Left kidney (tissue), 1 donor: ENCODE measurements at regions not wholly inside any gene's neighbourhood (a gene's known extent, or its start where the extent isn't known, plus 50 kb on each side); places are given as distances from the start of the nearest gene placed in this dataset.
"Not testable (repeated sequence)": the region's sequence is repeated elsewhere in the genome, so short reads cannot be mapped to it uniquely, and the experiment has no call there.

ENCODE experiments used
- DNase-seq: peaks from one replicate; pipeline ENCODE4 v3.0.0-alpha.2; 2013

DNA sequence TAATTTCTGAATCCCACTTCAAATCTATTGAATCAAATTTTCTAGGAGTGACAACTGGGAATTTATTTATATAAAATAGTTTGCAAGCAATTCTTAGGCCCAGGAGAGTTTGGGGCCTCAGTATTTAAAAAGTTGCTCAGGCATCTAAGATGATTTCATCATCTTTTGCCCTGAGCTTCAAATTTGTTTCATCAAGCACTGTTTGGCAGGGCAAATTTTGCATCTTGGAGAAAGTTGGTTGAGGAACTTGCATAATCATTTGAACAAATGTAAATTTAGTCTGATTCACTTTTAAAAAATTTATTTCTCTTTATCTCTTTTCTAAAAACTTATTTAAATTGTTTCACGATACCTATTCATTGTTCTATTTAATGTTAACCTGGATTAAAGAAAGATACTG, 702.8 kb downstream of the SI start:
- no peak for DNase-seq

DNA sequence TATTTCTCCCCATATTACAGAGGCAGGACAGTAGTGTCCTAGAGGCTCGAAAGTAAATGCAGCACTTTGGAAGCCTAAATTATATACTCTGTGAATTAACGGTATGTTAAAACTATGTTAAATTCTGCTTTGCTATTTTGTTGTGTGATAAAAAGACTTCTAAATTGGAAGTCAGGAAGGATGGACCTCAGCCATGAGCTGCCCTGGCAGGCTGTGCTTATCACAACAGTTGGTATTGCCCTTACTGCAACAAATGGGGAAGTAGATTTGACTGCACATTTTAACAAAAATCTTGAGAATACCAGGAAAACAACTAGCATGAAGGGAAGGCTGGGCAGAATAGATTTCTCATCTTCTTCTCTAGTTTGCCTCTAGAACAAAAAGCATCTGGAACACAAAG, 706.6 kb downstream of the SI start:
- DNase-seq: no peak

DNA sequence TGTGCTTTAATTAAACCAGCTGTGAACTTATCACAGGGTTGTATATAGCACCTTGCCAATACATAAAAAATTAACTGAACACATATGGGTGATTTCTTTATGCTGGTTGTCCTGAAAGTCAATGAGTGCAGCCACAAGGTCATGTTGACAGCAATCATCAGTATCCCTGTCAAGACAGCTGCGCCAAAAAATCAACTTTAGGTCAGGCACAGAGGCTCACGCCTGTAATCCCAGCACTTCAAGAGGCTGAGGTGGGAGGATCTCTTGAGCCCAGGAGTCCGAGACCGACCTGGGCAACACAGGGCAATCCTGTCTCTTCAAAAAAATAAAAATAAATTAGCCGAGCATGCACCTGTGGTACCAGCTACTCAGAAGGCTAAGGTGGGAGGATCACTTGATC, 707.3 kb downstream of the SI start:
- DNase-seq: no peak

DNA sequence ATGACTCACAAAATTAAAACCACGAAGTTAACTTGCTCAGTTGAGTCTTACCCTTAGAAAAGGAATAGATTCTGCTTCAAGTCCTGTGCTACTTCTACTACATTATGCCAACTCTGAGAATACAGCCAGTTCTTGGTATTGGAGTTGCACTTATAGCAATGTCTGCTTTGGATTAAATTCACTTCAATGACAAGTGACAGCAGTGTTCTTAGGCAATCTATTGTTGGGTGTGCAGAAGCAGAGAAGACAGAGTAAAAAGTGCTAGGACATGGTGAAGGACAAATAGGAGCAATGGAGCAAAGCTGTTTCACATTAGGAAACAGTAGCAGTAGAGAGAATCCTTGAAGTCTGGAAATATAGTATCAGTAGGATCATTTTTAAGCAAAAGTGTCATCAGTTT, 713.1 kb downstream of the SI start:
- no peak for DNase-seq

DNA sequence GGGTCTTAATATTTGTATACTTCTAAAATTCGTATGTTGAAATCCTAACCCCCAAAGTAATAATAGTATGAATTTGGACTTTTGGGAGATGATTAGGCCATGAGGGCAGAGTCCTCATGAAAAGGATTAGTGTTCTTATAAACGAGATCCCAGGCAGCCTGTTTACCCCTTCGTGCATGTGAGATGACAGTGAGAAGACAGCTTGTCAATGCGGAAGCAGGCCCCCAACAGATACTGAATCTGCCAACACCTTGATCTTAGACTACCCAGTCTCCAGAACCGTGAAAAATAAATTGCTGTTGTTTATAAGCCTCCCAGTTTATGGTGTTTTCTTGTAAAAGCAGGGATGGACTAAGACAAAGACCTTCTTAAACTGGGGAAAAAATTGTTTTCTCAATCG, 714.2 kb downstream of the SI start:
- no peak for DNase-seq

DNA sequence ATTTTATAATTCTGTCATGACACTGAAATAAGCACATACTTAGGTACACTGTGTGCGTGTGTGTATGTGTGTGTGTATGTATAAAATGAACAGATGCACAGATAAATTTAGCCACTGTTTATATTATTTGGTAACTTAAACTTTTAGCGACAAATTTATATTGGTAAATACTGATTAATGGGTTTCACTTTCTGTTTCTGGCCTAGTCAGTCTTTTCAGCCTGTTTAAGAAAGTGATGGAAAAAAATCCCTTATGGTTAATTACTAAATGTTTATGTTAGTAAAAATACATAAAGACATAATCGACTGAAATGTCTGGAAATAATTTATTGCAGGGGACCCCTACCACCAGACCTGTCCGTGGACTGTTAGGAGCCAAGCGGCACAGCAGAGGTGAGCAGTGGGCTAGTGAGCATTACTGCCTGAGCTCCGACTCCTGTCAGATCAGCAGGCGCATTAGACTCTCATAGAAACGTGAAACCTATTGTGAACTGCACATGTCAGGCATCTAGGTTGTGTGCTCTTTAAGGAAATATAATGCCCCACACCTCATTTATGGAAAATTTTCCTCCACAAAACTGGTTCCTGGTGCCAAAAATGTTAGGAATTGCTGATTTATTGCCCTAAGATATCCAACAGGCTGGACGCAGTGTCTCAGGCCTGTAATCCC, 717.4 kb downstream of the SI start:
- no peak for DNase-seq

DNA sequence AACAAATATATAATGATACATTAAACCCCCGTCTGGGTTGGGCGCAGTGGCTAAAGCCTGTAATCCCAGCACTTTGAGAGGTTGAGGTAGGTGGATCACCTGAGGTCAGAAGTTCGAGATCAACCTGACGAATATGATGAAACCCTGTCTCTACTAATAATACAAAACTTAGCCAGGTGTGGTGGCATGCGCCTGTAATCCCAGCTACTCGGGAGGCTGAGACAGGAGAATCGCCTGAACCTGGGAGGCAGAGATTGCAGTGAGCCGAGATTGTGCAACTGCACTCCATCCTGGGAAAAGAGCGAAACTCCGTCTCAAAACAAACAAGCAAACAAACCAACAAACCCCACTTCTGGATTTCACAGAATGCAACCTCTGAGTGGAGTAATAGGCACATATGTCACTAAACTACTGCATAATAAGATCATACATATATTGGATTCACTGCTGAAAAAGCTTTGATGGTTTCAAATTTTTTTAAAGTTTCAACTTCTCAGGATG, 718.2 kb downstream of the SI start:
- no peak for DNase-seq

DNA sequence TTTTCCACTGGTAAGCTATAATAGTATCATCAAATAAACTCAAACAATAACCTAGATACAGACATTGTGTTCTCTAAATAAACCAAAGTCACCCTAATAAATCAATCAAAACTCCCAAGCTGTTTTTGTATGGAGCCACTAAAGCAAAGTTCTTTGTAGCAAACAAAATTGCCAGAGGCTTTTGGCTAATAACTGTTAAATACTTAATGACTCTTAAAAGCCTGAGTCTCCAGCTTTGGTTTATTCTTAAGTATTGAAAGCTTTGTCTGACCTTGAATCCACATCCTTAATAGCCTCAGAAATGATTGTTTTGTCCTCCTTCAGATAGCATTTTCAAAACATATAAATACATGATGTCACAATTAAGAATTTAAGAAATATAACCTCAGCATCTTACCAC, 725.3 kb downstream of the SI start:
- DNase-seq: no peak

DNA sequence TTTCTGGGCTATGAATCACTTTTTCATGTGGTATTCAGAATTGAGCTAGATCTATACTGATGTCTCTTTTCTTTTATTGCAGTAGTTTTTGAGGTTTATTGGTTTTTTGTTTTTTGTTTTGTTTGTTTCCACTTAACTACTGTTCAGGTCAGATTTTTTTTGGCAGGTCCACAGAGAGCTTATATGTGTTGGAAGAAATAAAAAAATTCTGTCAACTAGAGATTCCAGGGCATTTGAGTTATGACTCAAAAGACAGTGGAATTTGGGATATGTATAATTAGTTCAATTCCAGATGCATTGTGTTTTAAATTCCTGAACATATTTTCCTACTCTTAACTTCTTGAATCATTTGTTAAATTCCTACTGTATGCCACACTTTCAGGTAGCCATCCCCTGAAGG, 727.2 kb downstream of the SI start:
- no peak for DNase-seq

DNA sequence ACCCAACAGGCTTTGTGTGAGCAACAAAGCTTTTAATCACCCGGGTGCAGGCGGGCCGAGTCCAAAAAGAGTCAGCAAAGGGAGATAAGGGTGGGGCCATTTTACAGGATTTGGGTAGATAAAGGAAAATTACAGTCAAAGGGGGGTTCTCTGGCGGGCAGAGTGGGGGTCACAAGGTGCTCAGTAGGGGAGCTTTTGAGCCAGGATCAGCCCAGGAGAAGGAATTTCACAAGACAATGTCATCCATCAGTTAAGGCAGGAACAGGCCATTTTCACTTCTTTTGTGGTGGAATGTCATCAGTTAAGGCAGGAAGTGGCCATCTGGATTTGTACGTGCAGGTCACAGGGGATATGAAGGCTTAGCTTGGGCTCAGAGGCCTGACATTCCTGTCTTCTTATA, 736.1 kb downstream of the SI start:
- not testable (repeated sequence) for DNase-seq

DNA sequence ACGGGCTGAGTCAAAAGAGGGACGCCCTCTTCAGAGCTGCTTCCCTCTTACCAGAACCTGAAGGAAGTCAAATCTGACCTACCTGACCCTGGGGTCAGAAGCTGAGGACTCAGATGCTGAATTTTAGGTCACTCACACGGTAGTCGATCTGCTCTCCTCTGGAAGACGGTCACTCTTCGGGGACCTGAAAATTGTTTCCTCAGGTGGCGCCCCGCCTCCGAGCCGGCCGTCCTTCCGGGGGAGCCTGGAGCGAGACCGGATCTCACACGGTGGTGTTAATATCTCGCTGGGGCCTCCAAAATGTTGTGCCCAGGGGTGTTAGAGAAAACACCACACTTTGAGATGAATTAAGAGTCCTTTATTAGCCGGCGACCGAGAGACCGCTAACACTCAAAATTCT, 737.2 kb downstream of the SI start:
- DNase-seq: no peak

DNA sequence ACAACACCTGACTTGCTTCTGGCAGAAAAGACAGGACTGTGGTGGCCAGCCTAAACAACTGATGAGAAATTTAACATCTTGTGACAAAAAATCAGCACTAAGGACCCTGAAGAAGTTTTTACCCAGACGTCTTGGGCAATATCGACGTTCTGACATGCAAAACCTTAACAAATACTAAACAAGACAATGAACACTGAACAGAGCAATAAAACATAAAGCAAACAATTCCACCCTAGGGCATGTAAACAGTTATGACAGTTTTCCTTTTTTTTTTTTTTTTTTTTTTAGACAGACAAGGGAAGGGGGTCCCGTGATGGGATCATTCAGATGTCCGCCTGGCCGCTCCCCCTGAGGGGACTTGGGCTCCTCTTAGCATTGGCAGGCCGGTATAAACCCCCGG, 738.0 kb downstream of the SI start:
- DNase-seq: no peak

DNA sequence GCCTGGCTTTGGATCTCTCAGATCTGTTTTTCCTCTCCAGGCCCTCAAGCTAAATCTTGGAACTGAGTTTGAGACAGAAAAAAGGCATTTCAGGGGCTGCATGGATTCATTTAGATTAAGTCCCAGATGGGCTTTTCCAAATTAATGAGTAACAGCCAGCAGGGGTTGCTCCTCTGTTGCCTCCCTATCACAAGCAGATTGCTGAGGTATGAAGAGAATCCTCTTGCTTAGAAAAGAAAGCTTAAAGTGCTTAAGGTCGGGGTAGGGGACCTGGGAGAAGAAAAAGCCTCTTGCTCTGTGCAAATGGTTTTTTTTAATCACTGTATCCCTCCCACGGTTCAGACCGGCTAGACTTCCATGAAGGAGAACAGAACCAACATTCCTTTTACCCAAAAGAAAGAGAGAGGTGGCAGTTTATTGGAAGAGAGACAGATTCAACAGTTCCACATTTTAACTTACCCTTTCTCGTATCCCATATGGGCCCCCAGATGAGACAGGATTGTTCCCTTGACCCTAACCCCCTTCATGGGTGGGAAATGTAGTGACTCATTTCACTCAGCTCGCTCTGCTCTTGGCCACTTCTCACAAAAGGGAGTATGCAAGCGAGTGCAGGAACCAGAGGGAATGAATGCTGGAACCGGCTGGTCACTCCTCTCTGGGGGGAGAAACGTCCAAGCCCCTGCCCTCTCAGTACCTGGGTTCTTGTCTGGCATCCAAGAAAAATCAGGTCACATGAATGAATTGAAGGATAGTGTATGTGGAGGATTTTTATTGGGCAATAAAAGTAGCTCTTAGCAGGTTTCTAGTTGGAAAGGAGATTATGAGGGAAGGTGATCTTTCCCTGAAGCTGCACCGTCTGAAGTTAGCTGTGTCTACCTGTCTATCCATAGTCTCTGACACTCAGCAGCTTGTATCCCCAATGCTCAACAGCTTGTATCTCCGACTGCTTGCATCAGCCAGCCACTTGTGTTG, 745.2 kb downstream of the SI start:
- DNase-seq: no peak

DNA sequence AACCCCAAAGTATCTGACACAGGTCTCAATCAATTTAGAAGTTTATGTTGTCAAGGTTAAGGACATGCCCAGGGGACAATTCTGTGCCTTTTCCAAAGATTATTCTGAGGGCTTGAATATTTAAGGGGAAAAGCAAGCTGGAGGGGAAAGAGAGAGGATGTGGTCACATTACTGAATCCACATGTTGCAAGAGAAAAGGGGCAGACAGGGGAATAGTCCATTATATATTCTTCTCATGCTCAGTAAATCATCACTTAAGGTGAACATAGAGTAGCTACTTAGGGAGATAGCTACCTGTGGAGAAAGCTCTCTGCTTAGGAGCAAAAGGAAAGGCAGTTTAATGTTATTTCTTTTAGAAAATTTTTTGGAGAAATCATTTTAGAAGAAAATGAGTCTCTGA, 751.6 kb downstream of the SI start:
- DNase-seq: no peak

DNA sequence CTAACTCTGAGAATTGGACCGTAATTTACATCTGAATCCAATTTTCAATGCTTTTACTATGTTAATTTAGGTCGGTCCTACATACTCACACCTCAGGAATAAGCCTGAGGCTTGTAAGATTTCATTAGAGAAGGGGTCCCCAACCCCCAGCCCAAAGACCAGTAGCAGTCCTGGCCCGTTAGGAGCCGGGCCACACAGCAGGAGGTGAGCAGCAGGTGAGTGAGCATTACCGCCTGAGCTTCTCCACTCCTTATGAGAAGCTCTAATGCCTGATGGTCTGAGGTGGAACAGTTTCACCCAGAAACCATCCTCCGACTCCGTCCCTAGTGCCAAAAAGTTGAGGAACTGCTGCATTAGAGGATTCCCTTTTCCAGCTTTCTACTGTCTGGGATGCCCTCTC, 757.3 kb downstream of the SI start:
- no peak for DNase-seq

DNA sequence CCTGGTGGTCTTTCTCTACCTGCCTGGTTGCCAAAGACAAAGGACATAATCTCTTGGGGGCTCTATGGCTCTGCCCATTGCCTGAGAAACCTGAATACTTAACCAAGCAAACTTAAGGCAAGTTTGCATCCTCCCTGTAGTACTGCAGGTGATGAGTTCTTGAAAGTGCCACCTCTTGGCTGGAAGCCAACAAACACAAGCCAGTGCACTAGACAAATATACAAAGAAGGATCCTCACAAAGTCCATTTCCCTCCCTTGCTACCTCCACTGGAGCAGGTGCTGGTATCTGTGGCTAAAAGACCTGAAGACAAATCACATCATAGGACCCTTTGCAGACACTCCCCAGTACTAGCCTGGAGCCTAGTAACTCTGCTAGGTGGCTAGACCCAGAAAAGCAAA, 772.3 kb downstream of the SI start:
- DNase-seq: no peak

DNA sequence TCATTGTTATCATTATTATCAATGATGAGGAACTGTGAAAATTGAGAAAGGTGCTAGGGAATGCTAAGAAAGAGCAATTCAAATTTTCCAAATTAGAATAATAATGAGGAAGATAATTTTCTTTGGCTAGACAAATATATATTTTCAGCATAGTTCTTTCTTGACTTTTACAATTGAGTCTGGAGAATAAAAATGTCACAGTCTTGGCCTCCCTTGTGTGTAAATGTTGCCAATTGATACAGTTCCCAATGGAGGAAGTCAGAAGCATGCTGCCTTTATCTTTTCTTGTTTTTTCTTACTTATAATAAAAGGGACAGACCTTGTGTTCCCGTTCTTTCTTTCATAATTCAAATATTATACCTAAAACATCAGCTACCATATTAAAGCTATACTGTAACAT, 774.4 kb downstream of the SI start:
- no peak for DNase-seq

DNA sequence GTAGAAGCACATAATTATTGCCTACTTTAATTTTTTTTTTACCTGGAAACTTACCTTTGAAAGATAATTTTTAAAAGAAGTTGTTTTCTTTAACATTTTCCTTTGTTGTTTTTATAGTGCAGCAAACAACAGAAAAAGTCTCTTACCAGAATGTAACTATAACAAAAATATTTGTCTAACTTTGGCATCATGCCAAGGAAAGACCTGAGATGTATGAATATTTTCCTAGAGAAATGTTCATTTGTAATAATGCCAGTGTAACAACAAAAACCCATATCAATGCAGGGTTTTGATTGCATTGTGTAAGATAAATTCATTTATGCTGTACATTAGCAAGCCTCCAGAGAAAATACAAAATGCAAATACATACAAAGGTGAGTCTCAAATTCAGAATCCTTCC, 775.7 kb downstream of the SI start:
- no peak for DNase-seq

DNA sequence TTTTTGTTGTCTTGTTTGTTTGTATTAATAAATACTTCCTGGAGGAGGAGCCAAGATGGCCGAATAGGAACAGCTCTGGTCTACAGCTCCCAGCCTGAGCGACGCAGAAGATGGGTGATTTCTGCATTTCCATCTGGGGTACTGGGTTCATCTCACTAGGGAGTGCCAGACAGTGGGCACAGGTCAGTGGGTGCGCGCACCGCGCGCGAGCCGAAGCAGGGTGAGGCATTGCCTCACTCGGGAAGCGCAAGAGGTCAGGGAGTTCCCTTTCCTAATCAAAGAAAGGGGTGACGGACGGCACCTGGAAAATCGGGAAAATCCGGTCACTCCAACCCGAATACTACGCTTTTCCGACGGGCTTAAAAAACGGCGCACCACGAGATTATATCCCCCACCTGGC, 786.8 kb downstream of the SI start:
- DNase-seq: not testable (repeated sequence)

DNA sequence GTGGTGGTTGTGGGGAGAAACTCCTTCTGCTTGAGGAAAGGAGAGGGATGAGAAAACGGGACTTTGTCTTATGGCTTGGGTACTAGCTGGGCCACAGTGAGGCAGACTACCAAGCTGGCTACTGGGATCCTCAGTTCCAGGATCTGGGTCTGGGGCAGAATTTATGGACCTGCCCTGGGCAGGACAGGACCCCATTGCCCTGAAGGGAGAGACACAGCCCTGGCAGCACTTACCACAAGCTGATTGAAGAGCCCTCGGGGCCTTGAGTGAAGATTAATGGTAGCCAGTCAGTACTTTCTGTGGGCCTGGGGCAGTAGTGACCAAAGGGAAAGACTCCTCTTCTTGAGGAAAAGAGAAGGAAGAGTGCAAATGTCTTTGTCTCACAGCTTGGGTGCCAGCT, 799.7 kb downstream of the SI start:
- DNase-seq: no peak

DNA sequence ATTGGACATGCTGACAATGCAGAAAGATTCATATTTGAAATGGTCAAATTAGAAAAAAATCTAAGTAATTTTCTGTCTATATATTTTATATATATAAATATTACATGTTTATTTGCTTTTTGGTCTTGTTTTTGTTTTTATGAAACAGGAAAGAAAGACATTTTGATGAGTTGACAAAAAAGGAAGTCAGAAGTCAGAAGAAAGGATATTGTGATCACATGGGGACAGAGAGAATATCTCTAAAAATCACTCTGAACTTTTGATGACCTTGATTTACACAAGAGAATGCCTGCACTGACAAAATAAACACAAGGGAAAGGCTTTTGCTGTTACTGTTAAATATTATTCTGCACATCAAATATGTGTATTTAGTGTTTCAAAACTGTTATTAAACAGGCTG, 811.2 kb downstream of the SI start:
- no peak for DNase-seq

DNA sequence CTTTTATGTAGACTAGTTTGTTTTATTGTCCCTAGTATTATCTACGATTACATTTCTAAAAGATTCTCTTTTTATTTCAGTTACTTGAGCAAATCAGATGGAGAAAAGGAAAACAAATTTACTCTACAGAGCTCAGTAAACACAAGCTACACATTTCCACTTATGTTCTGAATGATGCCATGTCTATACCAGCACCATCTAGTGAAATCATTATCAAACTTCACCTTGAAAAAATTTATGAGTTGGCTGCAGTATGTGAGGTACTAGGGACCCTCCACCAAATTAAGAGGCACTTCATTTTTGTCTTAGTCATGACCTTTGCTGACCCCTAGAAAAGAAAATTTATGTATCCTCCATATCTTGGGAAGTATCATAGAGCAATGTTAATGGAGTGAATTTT, 827.4 kb downstream of the SI start:
- no peak for DNase-seq

DNA sequence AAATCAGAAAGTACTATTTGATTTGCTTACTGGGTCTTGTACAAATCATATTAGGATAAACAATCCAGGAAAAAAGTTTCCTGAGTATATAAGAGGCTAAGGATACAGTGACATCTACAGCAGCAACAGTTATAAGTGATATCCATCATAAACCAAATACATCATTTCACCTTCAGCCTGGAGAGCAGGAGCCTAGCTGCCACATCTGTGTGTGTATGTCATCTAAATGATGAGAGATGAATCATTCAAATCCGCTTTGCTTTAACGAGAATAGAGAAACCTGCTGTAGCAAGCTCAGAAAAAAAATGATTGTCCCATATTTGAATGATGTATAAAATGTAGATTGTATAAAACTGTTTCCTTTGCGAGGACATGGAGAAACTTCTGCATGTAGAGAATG, 841.4 kb downstream of the SI start:
- DNase-seq: no peak
